NAMALWA (cell line): ENCODE measurements at regions not wholly inside any gene's neighbourhood (a gene's known extent, or its start where the extent isn't known, plus 50 kb on each side); places are given as distances from the start of the nearest gene placed in this dataset.

Source experiments
- DNase-seq: peaks from one replicate; pipeline ENCODE4 v3.0.0-alpha.2; 2015; ENCODE audit warnings: low spot score

DNA sequence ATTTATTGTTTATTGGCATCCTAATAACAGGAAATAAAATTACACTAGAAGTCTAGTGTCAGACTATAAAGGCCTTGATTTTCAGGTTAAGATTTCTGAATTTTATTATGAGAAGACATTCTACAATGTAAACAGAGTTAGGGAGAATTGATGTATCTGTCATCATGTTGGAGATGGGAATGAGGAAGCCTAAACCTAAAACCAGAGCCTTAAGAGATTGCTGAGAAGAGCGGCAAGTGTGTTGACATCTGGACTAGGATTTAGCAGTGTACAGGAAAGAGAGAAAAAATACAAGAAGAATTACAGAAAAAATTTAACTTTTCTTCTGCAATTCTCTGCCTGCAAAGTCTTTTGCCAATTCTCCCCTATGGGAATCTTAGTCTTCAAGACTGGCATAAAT lies 525.5 kb downstream of the NR2F1-AS1 start:
- no peak for DNase-seq

DNA sequence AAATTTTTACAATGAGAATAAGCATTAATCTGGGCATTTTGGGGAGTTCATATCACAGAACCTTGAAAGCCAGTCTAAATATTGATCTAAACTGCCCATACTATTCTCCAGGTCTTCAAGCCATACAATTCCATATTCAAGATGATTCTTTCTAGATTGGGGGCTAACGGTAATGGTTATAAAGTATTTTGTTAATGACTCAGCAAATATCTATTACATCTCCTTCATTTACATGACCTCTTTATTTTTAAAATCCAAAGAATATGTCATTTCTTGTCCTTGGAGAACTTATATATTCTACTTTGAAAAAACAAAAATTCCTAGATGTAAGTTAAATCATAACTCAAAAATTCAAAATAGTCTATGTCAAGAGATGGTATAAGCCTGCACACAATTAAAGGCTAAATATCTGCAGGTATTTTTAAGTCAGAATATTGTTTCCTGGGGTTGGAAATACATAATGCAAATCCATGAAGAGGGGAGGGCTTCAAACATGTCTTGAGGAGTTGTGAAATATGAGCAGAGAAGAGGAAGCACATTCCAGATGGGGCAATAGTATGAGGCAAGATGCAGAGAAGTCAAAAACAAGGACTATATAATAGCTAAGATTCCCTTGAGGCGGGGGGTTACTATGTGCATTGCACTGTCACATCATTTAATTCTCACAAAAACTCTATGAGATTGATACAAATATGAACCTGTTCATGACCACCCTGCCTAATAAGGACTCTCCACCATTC lies 526.4 kb downstream of the NR2F1-AS1 start:
- no peak for DNase-seq

DNA sequence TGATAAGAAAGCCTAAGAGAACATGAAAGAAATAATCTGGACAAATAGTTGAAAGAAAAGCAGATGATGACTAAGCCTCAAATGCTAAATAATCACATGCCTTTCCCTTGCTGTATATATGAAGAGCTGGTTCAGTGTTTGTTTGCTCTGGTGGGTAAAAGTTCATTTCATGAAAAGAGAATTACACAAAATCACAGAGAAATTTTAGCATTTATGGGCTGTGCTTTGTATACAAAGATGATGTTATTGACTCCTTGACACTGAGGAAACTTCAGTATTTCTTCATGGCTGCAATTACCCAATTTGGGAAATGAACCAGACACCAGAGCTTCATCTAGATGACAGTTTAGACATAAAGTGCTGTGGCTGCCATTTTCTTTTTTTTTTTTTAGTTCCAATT lies 527.2 kb downstream of the NR2F1-AS1 start:
- DNase-seq, result no peak

DNA sequence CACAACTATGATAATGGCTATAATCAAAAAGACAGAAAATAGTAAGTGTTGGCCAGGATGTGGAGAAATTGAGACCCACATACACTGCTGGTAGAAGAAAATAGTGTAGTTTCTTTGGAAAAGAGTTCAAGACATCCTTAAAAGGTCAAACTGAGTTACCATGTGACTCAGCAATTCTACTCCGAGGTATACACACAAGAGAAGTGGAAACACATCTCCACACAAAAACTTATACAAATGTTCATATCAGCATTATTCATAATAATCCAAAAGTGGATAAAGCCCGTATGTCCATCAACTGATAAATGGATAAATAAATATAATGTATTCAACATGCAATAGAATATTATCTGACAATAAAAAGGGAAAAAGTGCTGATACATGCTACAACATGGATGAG lies 532.2 kb downstream of the NR2F1-AS1 start:
- no peak for DNase-seq

DNA sequence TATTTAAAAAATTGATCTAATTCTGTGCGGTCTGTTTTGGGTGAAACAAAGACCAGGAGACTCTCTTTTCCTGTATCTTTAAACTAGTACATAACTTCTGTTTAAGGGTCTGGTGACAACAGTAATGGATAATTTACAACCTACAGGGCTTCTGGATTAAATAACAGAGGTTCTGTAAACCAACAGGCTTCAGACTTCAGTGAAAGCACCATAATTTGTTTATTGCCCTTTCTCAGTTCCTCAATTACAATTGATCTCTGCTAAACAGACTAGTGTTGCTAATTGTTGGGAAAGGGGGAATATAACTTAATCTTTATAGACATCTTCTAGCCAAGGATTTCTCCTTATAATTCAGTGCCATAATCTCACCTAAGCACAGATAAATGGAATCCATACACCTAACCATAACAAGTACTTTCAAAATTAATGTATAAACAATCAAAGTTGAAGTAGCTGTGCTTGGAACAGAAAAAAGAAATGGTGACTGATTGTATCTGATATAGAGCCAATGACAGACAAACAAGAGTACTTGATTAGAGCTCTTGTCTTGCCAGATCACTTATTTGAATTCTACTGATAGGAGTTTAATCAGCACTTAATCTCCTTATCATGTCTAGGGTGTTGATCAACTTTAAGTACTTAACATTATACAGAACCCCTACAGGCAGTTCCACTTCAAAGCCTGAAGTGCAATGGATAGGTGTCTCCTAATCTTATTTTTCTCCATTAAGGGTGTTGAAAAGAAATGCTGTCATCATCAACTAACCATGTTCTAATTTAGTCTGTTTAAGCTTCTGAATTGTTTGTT lies 536.0 kb downstream of the NR2F1-AS1 start:
- no peak for DNase-seq

DNA sequence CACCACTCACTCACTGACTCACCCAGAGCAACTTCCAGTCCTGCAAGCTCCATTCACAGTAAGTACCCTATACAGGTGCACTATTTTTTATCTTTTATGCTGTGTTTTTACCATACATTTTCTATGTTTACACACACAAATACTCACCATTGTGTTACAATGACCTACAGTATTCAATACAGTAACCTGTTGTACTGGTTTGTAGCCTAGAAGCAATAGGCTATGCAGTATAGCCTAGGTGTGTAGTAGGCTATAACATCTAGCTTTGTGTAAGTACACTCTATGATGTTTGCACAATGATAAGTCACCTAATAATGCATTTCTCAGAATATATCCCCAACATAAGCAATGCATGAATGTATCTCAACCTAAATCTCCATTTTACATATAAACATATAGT lies 541.1 kb downstream of the NR2F1-AS1 start:
- no peak for DNase-seq

DNA sequence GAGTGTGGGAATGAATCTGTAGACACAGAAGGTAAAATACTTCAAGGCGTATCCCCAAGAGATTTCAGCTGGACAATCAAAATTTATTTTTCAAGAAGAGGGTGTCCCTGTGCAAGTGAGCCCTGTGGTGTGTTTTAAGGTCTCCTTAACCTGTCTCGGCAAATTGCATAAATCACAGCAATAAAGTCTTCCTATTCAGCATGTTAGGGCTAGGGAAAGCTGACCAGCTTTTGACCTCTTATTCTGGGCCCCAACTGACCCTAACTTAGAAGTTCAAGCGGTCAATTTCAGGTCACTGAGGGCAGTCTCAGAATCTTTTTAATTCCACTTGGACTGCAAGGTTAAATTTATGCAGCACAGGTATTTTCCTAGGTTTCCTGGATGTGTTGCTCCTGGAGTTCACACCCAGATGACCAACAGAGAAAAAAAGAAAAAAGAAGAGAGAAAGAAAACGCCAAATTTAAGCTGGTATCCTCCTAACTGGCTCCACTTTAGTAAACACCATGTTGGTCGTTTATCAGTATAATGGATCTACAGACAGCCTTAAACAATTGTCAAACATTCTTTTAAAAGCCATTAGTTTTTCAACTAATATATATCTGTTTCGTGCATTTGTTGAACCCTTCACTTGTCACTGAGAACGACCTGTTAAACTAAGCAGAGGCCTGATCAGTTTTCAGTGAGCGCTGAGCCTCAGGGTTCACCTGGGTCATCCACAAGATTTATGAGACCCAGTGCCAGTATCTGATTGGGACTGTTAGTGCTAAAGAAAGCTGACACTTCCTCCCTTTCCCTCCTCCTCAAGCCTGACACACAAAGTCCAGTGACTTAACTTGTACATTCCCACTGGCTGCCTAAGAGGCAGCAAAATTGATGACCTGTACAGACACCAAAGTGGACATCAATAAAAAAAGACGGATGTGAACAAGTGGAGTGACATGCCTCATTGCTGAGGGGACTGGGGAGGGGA lies 546.1 kb downstream of the NR2F1-AS1 start:
- no peak for DNase-seq

DNA sequence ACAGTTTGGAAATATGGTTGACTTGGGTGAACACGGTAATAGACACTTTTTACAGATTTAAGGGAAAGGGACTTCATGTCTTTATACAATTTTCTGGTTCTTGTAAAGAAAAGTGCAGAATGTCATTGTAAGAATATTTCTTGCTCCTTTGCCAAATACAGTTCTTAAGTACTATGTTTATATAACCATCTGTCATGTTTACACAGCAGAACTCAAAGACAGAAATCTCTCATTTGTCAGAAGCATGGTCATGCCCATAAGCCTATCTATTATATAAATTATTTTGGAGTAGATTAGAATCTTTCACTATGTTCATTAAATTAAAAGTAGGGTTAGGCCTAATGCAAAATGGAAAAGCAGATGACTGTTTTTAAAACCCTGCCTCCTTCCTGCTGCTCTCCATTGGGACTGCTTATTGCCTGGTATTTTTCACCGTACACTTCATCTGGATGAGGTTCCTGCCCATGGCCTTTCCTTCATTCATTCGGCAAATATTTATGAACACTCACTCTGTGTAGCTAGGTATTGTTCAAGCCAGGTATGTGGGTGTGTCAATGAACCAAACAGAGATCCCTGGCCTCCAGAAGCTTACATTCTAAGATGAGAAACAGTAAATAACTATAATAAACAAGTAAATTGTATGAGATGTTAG lies 558.1 kb downstream of the NR2F1-AS1 start:
- no peak for DNase-seq

DNA sequence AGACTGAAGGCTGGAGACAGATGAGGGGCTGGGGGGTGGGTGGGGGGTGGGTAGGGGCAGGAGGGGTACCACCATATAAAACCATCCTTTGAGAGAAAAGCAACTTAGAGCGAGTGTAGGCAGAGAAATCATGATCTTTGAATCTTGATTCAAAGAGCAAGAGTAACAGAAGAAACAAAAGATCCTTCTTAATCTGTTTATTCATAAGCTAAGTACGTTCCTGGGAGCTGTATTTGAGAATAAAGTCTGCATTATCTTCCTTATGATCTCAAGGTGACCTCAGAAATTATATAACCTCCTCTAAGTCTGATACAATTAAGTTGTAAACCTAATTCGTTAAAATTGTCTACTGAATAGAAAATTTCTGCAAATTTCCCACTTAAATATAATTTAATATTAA lies 558.8 kb downstream of the NR2F1-AS1 start:
- DNase-seq, result no peak

DNA sequence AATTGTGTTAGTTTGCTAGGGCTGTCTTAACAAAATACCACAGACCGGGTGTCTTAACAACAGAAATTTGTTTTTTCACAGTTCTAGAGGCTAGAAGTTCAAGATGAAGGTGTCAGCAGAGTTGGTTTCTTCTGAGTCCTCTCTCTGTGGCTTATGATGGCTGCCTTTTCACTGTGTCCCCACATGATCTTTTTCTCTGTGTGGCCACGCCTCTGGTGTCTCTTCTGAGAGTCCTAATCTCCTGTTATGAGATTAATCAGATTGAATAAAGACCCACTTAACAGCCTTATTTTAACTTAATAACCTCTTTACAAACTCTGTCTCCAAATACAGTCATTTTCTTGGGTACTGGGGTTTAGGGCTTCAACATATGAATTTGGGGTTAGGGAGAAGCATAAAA lies 561.1 kb downstream of the NR2F1-AS1 start:
- no peak for DNase-seq

DNA sequence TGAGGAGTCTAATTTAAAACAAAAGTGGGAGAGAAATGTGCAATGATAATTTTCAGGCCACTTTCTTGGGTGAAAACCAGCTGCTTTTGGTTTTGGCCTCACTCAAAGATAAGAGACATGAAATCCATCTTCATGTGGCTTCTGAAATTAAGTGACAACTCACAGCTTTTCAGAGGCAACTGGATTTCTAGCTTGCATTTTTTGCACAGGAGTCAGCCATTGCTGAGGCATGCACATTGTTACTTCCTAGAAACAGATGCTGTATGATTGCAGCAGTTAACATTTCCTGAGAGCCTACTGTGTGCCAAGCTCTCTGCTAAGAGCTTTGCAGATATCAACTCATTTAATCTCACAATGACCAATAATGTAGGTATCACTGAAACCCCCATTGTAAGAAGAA lies 562.6 kb downstream of the NR2F1-AS1 start:
- no peak for DNase-seq

DNA sequence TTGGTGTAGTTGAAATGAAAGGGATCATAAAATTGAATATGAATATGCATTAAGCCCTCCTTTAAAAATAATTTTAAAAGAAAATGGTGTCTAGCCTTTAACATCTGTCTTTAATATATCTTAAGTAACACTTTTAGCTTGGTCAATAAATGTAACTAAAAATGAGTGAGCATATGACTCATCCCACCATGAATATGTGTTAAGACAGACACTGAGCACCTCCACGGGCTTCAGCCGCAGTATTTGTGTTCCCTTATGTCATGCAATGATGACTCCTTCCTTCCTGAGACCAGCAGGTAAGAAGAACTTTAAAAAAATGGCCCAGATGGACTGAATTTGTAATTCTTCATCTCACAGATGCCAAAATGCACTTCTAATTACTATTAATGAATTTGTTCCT lies 563.2 kb downstream of the NR2F1-AS1 start:
- DNase-seq, result no peak

DNA sequence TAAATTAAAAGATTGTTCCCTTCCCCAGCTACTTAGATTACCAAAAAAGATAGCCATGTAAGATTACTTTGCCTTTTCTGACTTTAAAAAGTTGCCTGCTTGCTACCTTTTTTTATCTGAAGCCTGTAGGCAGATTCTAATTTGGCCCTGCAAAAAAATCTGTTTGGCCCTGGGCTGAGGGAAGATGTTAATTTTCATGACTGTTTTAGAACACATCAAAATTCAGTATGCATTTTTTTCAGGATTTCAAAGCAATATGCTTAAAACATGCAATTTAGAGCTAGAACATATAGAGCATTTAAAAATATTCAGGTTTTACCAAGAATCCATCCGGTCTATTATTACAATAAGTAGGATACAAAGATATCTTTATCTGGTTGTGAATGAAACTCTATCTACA lies 563.6 kb downstream of the NR2F1-AS1 start:
- DNase-seq, result no peak

DNA sequence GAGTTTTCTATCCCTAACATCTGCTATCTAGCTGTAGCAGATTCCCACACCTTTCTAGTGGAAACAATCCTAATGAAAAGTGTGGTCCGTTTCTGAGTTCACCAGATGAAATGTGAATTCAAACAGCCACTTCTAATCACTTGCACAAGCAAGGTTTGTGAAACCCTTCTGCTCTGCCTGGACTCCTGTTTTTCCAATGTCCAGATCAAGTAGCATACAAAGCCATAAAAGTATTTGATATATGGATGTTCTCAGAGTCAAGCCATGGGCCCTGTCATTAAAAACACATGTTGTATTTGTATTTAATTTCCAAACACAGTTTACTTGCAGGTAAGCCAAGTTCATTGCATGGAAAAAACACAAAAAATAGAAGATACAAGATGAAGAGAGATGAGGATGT lies 570.4 kb downstream of the NR2F1-AS1 start:
- no peak for DNase-seq

DNA sequence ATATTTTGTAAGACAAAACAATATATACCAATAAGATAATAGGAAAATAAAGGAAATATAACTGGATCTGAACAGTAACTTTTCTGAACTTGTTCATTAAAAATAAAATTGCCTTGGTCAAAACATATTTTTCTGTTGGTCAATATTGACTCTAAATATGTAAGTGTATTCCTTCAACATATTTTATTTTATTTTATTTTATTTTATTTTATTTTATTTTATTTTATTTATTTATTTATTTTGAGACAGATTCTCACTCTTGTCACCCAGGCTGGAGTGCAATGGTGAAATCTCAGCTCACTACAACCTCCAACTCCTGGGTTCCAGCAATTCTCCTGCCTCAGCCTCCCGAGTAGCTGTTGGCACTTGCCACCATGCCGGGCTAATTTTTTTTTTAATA lies 571.0 kb downstream of the NR2F1-AS1 start:
- DNase-seq, result no peak

DNA sequence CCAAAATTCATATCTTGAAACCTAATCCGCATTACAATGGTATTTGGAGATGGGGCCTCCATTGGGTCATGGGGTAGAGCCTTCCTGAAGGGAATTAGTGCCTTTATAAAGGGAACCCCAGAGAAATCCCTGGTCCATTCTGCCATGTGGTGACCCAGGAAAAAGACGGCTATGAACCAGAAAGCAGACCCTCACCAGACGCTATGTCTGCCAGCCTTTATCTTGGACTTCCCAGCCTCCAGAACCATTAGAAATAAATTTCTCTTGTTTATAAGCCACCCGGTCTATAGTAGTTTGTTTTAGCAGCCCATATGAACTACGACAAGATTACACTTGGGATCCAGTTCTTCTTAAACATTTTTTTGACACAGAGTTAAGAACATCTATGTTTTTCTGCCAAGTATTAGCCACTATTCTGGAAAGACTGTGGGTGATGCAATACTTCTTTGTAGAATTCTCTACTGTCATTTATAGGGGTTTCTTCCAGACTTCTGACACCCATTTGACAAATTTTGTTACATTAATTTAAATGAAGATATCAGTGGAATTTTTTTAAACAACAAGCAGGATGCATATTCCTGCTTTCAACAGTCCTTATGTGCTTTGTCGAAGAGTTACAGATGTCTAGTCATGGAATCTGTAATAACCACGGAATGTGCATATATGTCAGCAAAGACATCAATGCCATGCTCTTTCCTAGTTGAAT lies 572.4 kb downstream of the NR2F1-AS1 start:
- DNase-seq, result no peak

DNA sequence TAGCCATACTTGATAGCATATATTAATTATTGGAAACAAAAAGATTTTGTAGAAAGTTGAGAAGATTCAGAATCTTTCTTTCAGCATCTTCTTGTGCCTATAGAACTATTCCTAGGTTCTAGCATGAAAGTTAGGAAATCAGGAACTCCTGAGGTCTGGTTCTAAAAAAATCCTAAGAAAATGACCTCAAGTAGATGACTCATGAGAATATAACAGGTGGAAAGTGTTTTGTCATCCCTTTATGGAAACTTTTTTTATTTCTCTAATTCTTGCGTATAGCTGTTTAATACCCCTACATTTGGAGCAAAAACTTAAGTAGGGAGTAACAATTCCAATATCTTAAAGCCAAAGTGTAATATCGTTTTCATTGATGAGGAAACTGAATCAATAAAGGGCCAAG lies 574.1 kb downstream of the NR2F1-AS1 start:
- no peak for DNase-seq

DNA sequence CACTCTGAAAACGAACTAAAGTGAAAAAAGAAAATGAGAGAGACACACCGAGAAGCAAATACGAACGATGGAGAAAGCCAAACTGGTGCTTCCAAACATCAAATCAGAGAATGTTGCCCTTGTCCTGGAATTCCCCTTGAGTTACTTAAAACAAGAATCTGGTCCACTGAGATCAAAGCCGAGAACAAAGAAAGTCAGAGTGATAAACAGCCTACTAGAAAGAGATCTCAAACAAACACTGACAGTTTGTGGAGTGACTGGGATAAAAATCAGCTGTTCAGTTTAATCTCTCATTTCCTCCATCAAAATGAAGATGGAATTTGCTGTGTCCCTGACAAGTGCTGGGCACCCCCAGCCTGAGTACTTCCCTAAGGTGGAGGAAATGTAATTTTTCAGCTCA lies 582.6 kb downstream of the NR2F1-AS1 start:
- no peak for DNase-seq

DNA sequence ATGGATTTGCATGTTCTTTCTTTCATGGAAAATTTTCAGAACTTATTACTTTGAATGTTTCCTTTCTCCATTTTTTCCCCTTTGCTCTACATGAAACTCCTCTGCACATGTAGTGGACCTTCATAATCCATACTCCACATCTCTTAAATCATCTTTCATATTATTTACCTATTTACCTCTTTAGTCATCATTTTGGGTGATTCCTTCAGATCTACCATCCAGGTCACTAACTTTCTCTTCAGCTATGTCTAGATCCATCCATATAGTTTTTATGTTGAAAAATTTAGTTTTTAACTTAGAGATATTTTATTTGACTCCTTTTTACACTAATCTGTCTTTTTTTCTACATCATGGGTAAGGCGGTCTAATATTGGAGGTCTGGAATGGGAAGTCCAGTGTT lies 586.6 kb downstream of the NR2F1-AS1 start:
- no peak for DNase-seq

DNA sequence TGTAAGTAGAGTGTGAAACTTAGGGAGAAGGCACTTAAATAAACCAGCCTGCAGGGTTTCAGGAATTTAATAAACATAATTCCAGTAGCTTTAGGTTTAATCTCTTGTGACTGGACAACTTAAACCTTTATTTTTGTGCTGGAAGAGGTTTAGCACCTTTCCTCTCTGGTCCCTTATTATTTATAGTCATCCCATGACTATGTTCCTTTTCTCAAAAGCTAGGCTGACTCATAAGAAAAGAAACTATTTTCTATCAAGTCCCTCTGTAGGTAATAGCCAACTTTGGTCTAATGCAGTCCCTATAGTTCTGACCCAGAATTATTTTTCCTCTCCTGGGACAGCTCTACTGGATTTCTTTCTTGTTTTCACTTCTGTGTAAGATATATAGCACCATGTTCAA lies 588.9 kb downstream of the NR2F1-AS1 start:
- no peak for DNase-seq

DNA sequence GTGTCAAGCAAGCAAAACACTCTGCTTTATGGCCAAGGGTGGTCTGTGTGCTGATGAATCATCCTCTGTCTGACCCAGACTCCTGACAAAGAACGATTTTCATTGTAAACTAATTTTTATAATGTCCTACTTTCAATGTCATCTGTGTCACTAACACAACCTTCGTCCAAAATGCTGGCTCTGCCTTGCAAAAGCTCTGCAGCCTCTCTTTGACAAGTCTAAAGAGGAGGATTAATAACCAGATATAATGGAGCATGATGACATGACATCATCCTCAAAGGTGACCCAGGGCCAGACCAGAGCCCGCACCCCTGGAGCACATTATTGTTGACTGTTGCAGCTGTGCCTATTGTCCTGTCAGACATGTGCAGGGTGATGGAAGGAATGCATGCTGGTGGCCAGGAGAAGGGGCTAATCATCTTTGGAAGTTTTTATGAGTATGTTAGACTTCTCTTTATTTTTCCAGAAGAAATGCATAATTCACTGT lies 589.4 kb downstream of the NR2F1-AS1 start:
- no peak for DNase-seq
